G401 (cell line): ENCODE measurements at regions not wholly inside any gene's neighbourhood (a gene's known extent, or its start where the extent isn't known, plus 50 kb on each side); places are given as distances from the start of the nearest gene placed in this dataset.

Experiments
- DNase-seq: peaks from one replicate; pipeline ENCODE4 v3.0.0-alpha.2; 2015; ENCODE audit warnings: low spot score
- in situ Hi-C: cut with HindIII; loops from 2 replicates; pipeline ENCODE4 v1.10.0; 2016; ENCODE audit warnings: low sequenced_read_pairs, mixed read lengths

DNA sequence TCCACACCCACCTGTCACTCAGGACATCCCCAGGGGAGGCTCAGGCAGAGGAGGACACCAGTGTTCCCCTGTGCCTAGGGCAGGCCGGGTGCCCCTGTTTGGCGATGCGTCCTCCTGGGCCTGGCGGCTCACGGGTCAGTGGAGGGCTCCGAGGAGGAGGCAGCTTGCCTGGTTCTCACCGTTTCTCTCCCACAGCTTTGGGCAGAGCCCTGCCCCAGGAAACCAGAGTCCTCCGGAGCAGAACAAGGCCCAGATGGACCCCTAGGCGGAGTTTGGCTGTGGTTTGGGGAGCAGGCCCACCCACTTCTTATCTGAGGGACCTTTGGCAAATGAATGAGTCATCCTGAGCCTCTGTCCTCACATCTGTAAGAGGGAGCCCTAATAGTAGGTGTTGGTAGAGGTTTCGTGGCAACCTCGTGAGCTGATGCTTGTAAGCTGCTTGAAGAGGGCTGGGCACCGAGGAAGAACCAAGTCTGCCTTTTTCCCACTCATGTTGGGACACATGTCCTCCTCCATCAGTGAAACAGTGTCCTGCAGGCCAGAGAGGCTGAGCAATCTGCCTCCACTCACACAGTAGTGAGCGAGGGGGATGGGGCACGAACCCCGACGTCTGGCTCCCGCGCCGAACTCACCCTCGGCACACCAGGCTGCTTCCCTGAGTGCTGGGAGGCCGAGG is 247.0 kb upstream of the CIBAR2 start:
- DNase-seq: no peak
- in situ Hi-C loops: no loop called here

DNA sequence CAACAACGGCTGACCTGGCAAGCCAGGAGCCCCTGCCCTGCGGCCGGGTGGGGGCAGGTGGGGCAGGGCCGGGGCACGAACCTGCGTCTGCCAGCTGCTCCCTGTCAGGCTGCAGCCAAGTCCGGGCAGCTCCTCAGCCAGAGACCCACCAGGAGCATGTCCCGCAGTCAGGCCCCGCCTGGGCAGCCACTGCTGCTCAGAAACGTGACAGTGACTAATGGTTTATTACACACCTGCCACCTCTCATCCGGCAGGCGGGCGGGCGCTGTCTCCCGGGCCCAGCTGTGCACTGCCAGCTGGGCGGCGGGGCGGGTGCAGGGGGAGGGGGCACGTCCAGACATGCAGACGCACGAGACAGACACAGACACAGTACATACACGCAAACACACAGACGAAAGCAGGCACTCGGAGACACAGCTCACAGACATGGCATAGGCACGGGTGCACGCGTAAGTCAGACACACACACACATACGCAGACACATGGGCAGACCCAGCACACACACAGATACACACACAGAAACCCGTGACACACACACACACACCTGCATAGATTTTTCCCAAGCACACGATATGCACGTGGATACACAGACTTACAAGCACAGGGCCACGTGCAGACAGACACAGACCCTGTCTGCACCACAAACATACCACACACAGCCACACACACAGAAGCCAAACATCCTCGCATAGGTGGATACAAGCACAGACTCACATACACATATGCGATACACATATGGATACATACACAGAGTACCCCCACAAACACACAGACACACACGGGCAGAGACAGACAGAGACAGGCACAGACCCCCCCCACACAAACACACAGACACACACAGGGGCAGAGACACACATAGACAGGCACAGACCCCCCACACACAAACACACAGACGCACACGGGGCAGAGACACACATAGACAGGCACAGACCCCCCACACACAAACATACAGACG is 248.3 kb upstream of the CIBAR2 start:
- no peak for DNase-seq
- in situ Hi-C loops: no loop called here

DNA sequence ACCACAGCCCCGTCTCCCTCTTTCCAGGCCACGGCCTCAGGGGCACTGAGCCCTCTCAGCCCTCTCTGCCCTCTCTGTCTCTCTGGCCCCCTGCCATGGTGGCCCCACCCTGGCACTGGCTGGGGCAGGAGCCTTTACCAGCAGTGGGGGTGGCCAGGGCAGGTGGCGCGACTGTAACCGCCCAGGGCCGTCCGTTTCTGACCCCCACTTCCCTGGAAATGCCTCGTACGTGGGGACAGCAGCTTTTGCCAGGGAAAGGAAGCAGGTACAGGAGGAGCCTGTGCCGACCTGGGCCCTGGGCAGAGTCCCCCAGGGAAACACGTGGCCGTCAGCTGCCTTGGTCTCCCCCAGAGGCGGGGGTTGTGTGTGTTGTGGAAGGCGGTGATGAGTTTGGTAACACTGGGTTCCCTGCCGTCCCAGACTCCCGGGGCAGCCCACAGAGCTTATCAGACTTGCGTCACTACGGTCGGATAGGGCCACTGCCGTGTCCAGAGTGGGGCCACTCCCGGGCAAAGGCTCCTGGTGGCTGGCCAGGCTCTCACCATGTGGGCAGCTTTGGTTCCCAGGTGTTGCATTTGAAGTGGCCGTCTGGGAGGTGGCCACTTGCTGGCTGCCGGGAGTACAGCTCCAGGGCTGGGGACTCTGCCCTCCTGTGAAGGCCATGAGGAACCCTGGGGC is 249.3 kb upstream of the CIBAR2 start:
- no peak for DNase-seq
- in situ Hi-C loops: no loop called here

DNA sequence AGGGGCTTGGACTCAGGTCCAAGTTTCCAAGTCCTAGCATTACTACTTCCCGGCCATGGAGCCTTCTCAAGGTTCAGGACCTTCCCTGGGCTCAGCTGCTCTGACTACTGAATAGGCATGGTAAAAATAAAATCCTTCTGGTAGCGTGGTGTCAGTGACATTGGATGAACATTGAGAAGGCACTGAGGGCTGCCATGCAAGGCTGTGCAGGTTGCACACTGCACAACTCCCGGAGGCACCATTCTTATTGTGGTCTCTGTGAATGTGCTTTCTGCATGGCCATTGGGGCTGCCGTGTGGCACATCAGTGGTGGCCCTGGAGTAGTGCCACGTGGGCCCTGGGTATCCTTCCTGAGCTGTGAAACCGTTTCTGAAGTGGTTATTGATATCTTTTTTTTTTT is 250.2 kb upstream of the CIBAR2 start:
- in situ Hi-C loops: no loop called here
- no peak for DNase-seq

DNA sequence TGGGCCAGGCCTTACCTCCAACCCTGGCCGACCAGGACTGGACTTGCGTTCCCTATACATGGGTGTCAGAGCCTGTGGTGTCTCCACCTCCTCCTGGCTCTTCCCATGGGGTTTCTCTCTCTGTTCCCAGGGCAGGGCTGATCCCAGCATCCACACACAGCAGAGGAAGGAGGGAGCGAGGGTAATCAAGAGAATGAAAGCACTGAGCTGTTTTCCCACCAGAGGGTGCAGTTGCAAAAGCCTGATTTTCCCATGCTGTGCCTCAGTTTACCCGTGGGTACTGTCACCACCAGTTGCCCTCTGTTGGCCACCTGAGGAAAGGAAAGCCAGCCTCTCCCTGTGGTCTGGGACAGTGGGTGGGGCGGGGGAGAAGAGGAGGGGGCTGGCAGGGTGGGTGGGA is 249.7 kb upstream of the GSE1 start:
- DNase-seq: no peak
- in situ Hi-C loops: no loop called here

DNA sequence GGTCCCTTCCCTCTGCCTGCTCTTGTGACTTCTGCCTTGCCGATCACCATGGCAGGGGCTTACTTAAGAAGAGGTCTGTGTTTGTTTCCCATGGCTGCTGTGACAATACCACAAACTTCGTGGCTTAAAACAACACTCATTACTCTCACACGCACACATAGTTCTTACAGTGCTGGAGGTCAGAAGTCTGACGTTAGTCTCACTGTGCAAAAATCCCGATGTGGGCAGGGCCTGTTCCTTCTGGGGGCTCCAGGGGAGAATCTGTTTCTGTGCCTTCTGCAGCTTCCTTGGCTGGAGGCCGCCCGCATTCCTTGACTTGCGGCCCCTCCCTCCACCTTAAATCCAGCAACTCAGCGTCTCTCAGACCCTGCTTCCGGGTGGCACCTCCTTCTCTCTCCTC is 249.2 kb upstream of the GSE1 start:
- no peak for DNase-seq
- in situ Hi-C loops: no loop called here

DNA sequence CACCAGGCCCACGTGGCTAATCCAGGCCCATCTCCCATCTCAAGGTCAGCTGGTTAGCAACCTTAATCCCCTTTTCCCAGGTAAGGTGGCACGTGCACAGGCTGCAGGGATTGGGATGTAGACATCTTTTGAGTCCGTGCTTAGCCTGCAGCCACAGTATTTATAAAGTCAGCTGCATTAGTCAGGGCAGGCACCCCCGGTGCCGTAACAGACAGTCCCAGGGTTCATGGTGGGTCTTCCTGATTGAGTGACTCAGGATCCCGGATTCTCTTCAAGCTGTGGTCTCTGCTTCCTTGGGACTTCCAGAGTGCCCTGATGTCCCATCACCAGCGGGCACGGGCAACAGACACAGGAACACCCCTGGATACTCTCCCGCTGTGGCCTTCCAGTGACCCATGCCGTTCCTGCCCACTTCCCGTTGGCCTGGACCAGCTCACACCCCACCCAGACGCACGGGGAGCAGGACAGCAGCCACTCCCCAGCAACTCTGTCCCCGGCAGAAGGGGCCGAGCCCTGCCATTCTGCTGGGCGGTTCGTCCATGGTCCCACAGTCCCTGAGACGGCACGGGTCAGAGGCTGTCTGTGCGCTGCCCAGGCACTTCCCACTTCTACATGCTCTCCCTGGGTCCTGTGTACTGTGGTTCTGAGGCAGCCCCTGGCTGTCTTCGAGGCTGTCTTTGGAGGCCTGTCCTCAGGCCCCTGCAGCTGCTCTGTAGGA is 248.6 kb upstream of the GSE1 start:
- no peak for DNase-seq
- in situ Hi-C loops: no loop called here

DNA sequence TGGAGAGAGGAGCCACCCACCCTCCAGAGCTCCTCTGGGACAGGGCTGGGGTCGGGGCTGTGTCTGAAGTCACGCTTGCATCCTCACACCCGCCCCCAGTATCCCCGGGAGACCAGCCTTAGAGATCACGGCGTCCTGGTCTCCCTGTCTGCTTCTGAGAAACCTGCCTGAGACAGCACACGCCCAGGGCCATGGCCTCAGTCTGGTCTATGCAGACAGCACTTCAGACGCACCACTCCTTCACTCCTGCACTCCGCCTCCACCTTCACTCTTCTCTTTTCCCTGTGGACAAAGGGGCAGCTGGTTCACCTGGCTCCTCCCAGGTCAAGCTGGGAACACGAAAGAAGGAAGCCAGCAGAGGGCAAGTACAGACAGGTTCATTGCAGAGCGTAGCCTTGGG is 248.0 kb upstream of the GSE1 start:
- in situ Hi-C loops: no loop called here
- DNase-seq: no peak

DNA sequence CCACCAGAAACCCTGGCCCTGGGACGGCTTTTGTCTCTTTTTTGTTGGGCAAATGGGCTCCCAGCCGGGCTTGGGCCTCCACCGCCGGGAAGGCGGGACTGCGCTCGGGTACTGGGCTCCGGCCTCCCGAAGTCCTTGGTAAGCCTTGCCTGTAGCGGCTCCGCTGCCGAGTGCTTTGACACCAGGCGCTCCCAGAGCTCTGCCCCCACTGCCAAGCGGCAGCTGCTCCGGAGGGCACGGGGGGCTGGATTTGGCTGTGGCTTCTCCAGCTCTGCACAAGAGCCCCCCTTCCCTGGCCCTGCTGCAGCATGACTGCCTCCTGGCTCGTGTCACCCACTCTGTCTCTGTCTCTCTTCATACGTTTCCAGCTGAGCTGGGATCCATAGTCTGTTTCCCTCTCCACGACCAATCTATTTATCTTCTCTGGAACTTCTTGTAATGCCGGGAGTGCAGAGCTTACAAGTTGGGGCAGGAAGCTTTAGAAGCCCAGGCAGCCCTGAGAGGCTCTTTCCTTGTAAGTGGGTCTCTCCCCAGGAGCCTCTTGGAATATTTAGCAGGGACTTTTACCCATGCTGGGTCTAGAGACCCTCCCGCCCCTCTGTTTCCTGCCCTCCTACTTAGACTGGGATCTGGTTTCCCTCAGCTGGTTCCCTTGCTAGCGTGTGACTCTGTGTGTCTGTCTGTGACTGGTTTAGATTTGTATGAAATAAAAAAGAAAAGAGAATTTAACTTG is 246.9 kb upstream of the GSE1 start:
- DNase-seq: no peak
- in situ Hi-C loops: no loop called here

DNA sequence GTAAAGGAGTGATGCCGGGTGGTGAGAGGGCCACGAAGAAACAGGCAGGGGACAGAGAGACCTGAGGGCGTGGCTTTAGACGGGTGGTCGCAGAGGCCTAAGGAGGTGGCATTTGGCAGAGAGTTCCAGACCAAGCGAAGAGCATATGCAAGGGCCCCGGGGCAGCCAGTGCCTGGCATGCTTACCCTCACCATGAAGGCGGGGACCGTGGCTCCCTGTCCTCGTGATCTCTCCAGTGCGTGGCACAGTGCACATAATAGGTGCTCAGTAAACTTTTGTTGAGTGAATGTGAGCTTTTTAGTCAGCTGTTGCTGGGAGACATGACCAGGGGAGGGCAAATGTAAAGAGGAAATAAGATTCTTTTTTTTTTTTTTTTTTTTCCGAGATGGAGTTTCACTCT is 245.6 kb upstream of the GSE1 start:
- in situ Hi-C loops: no loop called here
- DNase-seq: no peak

DNA sequence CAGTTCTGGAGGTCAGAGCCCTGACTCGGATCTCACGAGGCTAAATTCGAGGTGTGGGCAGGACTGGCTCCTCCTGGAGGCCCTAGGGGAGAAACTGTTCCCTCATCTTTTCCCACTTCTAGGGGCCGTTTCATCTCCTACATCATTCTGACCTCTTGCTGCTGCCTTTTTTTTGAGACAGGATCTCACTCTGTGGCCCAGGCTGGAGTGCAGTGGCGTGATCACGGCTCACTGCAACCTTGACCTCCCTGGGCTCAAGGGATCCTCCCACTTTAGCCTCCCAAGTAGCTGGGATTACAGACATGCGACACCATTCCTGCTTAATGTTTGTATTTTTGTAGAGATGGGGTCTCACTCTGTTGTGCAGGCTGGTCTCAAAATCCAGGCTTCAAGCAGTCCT is 244.1 kb upstream of the GSE1 start:
- in situ Hi-C loops: no loop called here
- DNase-seq: no peak

DNA sequence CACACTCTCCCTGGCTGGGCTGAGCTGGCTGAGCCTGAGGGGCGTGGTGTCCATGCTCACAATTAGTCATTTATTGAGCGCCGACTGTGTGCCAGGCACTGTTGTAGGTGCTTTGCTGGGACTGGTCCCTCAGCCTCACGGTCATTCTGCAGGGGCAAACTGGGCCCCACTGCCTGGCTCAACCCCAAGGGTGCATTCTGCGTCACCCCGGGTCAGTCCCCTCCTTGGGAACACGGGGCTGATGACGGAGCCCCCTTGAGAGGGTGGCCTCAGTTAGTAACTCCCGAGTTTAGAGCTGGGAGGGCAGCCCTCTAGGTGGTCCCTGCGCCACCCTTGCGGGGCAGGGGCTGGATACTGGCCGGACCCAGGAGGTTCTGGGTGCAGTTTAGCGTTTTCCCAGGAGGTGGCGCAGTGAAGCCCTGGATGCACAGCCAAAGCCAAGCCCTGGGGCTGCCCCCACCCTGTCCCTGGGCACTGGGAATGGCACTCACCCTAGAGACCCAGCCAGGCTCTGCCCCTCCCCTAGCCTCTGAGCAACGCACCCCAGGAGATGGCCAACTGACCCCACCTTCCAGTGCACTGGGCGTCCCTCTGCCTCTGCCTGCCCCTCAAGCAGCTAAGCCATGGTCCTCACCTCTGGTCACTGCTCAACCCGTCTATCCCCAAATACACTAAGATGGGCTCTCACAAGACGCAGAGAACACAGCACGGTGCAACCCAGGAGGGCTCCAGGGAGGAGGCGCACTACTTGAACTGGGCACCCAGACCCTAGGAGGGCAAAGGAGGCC is 243.2 kb upstream of the GSE1 start:
- in situ Hi-C loops: no loop called here
- DNase-seq: no peak

DNA sequence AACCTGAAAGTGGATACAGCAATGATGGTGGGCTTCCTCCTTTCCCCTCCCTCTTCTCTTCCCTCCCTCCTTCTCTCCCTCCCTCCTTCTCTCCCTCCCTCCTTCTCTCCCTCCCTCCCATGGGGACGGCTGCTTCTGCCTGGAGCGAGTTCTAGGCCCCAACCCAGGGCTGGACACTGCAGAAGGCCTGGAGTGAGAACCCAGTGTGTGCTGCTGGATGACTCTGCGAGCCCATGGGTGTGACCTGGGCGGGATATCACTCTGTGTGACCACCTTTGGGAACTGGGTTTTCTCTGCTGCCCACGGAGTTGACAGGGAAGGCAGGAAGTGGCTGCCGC is 242.6 kb upstream of the GSE1 start:
- in situ Hi-C loops: no loop called here
- no peak for DNase-seq

DNA sequence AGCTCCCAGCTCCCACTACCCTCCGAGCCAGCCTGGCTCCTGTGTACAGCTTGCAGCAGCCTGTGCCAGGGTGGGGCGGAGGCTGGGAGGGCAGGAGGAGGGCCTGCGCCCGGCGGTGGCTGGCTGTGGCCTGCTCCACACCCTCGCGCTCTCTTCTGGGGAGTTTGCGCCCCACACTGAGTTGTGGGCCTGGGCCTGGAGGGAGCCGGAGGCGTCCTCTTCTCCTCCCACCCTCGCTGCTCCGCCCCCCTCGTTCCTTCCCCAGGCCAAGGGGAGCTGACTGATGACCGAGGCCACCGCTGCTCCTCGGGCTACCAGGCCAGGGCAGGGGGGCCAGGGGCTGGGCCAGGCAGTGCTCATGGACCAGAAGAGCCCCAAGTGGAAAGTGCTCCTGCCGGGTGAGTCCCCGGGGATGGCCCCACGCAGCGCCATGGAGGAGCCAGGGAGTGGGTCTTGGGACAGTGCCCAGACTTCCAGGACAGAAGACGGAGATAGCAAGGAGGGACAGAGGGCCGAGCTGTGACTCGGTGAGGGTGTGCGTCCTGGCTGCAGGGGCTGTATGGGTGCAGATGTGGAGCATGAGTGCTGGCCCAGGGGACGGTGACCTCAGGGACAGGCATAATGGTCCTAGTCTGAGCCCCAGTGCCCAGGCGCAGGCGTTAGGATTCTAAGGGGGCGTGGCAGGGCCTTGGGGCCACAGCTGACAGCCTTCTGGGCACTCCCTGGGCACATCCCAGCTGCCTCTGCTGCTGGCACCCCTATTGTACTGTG is 242.1 kb upstream of the GSE1 start:
- no peak for DNase-seq
- in situ Hi-C loops: no loop called here

DNA sequence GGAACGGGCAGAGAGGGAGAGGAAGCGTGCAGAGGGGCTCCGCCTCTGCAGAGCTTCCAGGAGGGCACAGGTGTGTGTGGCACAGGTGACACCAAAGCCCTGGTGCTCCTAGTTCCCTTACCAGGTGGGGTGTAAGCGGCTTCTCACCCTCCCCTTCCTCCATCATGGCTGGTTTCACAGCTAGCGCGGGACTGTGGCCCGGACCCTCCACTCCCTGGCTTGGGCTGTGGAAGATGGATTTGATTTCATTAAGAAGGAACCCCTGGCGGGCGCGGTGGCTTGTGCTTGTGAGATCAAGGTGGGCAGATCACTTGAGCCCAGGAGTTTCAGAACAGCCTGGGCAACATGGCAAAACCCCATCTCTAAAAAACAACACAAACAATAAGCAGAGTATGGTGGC is 241.2 kb upstream of the GSE1 start:
- DNase-seq: no peak
- in situ Hi-C loops: no loop called here

DNA sequence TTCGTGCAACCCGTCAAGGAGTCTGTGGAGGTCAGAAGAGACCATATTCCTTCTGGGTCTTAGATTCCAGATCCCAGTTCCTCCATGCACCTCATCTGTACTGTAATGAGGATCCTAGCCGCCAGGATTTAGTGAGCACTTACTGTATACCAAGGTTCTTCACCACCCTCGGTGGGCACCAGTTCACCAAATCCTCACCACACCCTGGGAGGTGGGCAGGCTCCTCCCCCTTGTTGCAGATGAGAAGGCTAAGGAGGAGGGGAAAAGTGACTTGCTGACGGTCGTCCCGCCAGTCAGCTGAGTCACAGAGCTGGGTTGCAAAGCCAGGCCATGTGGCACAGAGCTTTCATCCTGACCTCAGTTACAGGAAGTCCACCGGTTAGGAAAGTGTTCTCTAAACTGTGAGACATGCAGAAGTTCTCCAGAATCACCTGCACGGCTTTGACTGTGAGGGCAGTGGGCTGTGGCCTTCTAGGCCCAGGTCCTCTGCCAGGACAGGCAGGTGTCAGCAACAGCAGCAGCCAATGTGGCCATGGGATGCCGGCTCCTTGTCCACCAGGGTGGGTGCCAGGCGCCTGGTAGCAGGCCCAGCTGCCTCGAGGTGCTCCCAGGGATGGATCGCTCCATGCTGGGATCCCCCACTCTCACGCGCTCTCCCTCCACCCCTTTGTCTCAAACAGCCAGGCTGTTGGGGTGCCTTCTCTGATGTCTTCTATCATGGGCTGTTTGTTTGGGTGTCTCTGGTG is 240.3 kb upstream of the GSE1 start:
- in situ Hi-C loops: no loop called here

More for the DNA sequence above, 240.3 kb upstream of the GSE1 start:
- DNase-seq: no peak
